Gastrocnemius medialis (tissue), 4 donors: ENCODE measurements at regions not wholly inside any gene's neighbourhood (a gene's known extent, or its start where the extent isn't known, plus 50 kb on each side); places are given as distances from the start of the nearest gene placed in this dataset.

Experiments
- POLR2A ChIP-seq, 2 donors: fragments of 450-650 bp; IDR thresholded peaks; one replicate each; pipeline ENCODE4 v1.6.1; 2017; ENCODE audit warnings: antibody characterized with exemption in 2 of 2, mild to moderate bottlenecking in 2 of 2, moderate library complexity in 2 of 2
- TF ChIP-seq, protein P1 (sequence below), 5 experiments: fragments of 450-650 bp in 3 of 5; fragments of 200-600 bp in 2 of 5; sonication (generic) in 2 of 5; IDR thresholded peaks in 4 of 5; conservative IDR thresholded peaks in 1 of 5; 1 replicate in 4 of 5; 2 replicates in 1 of 5; pipeline ENCODE4 v1.5.1; 2016 to 2019; ENCODE audit warnings: antibody characterized with exemption in 5 of 5, mild to moderate bottlenecking in 3 of 5, moderate library complexity in 3 of 5

DNA sequence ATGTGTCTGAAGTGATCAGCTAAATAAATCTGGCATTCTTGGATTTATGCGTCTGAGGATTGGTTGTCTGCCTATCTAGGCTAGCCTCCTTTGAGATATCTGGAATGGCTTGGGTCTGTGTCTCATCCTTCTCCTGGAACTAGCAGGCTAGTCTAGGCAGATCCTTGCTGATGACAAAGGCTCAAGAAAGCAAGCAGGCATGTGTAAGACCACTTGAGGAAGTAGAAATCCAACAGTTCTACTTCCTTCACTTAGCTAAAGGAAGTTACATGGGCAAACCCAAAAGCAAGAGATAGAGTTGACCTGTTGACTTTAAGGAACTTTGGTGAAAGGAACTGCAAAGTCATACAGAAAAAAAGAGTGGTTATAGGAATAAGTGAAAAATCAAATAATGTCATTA, 672.6 kb downstream of the MAFB start:
- TF ChIP-seq, protein P1, sequence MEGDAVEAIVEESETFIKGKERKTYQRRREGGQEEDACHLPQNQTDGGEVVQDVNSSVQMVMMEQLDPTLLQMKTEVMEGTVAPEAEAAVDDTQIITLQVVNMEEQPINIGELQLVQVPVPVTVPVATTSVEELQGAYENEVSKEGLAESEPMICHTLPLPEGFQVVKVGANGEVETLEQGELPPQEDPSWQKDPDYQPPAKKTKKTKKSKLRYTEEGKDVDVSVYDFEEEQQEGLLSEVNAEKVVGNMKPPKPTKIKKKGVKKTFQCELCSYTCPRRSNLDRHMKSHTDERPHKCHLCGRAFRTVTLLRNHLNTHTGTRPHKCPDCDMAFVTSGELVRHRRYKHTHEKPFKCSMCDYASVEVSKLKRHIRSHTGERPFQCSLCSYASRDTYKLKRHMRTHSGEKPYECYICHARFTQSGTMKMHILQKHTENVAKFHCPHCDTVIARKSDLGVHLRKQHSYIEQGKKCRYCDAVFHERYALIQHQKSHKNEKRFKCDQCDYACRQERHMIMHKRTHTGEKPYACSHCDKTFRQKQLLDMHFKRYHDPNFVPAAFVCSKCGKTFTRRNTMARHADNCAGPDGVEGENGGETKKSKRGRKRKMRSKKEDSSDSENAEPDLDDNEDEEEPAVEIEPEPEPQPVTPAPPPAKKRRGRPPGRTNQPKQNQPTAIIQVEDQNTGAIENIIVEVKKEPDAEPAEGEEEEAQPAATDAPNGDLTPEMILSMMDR (IDR thresholded peaks at IDR 0.05 in 4 of 5, conservative IDR thresholded peaks at IDR 0.05 in 1 of 5): no peak
- TF ChIP-seq POLR2A (IDR thresholded peaks at IDR 0.05): no peak
